NT2/D1 (cell line): ENCODE measurements at regions not wholly inside any gene's neighbourhood (a gene's known extent, or its start where the extent isn't known, plus 50 kb on each side); places are given as distances from the start of the nearest gene placed in this dataset.
"Not testable (repeated sequence)": the region's sequence is repeated elsewhere in the genome, so short reads cannot be mapped to it uniquely, and the experiment has no call there.

Experiments
- DNase-seq: peaks from one replicate; pipeline ENCODE4 v3.0.0-alpha.2; 2011; ENCODE audit warnings: low read depth, low spot score
- H3K27me3 ChIP-seq: 2 replicates; pipeline ENCODE4 v1.6.0; 2011; ENCODE audit warnings: mild to moderate bottlenecking; ENCODE audit not compliant: insufficient read length, insufficient read depth
- H3K36me3 ChIP-seq: 2 replicates; pipeline ENCODE4 v1.6.1; 2011; ENCODE audit warnings: mild to moderate bottlenecking, low read length, mixed read lengths; ENCODE audit not compliant: insufficient read depth, insufficient read length
- H3K4me1 ChIP-seq: 2 replicates; pipeline ENCODE4 v1.5.1; 2011; ENCODE audit not compliant: insufficient read depth, insufficient read length
- H3K4me3 ChIP-seq: 2 replicates; pipeline ENCODE4 v1.5.1; 2011; ENCODE audit warnings: low read depth; ENCODE audit not compliant: insufficient read length
- H3K9ac ChIP-seq: 2 replicates; pipeline ENCODE4 v1.6.0; 2011; ENCODE audit warnings: low read depth; ENCODE audit not compliant: insufficient read length
- H3K9me3 ChIP-seq: 2 replicates; pipeline ENCODE4 v1.5.1; 2011; ENCODE audit warnings: mild to moderate bottlenecking, low read length; ENCODE audit not compliant: insufficient read depth
- SUZ12 ChIP-seq: IDR thresholded peaks from 2 replicates; pipeline ENCODE4 v1.6.1; 2011; ENCODE audit not compliant: insufficient read length, insufficient read depth; ENCODE audit errors: extremely low read depth
- YY1 ChIP-seq: IDR thresholded peaks from 2 replicates; pipeline ENCODE4 v1.6.1; 2011; ENCODE audit not compliant: insufficient read length, insufficient read depth
- ZNF274 ChIP-seq: IDR thresholded peaks from 2 replicates; pipeline ENCODE4 v1.6.1; 2011; ENCODE audit warnings: mild to moderate bottlenecking, low read depth, low read length

GRCh38 chr10:56466005-56466404 lies 104.9 kb upstream of the ZWINT start:
- Histone ChIP-seq H3K4me3 (no peak overlapping the region), H3K27me3 (no peaks in the 10 kb centered on the region), H3K4me1 (no peaks in the 10 kb centered on the region), H3K9ac (no peak overlapping the region), H3K9me3 (no peaks in the 10 kb centered on the region), H3K36me3 (no peaks in the 10 kb centered on the region)
- no peak for DNase-seq
- TF ChIP-seq ZNF274 (no peak), SUZ12 (no peak), YY1 (no peak)

- Histone ChIP-seq H3K9me3 (peaks cover 11% of the 10 kb centered on the region; the same call in 1 of the 2 replicates), H3K27me3 (no peaks in the 10 kb centered on the region), H3K36me3 (no peaks in the 10 kb centered on the region), H3K4me1 (no peaks in the 10 kb centered on the region), H3K4me3 (no peak overlapping the region), H3K9ac (no peak overlapping the region)
- no peak for DNase-seq
- no peak for TF ChIP-seq ZNF274
- TF ChIP-seq SUZ12: no peak
- TF ChIP-seq YY1: no peak
Measured at GRCh38 chr10:56449770-56450169, 88.7 kb upstream of the ZWINT start.

- not testable (repeated sequence) for H3K4me3 ChIP-seq, H3K36me3 ChIP-seq, H3K27me3 ChIP-seq, H3K9ac ChIP-seq, DNase-seq, H3K4me1 ChIP-seq
- peaks cover 11% of the 10 kb centered on the region; the same call in 1 of the 2 replicates for H3K9me3 ChIP-seq
Measured at GRCh38 chr10:56447613-56448012, 86.6 kb upstream of the ZWINT start.

DNA sequence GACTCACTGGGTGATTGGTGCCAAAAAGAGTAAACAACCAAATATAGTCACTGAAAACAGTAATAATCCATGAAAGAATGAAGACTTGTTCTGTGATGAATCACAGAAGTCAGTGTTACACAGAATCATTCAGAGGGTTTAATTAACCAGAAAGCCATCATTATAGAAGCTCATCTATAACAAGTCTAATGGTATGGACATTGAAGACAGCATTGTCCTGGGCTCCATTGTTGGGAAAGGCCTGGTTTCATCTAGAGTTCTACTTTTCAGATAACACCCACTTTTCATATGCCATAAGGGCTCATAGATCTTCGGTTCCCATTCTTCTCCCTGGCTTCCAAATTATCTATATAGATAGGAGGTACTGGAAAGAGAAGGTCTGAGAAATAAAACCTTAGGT lies 80.3 kb upstream of the ZWINT start:
- not testable (repeated sequence) for H3K4me1 ChIP-seq, H3K9ac ChIP-seq, H3K4me3 ChIP-seq, DNase-seq, H3K36me3 ChIP-seq, H3K27me3 ChIP-seq, H3K9me3 ChIP-seq
